Suppressor macrophage treated with lipopolysaccharide for 4 hours (primary cell): ENCODE measurements at regions not wholly inside any gene's neighbourhood (a gene's known extent, or its start where the extent isn't known, plus 50 kb on each side); places are given as distances from the start of the nearest gene placed in this dataset.
"Not testable (repeated sequence)": the region's sequence is repeated elsewhere in the genome, so short reads cannot be mapped to it uniquely, and the experiment has no call there.

Experiments
- DNase-seq: peaks from one replicate; pipeline ENCODE4 v3.0.0-alpha.2; 2020

- no peak for DNase-seq
These were observed 188.9 kb upstream of the DDX53 start for GRCh38 chrX:22810876-22811275.

- no peak for DNase-seq
These were observed 181.7 kb upstream of the DDX53 start for GRCh38 chrX:22818061-22818460.

- no peak for DNase-seq
These were observed 144.1 kb upstream of the DDX53 start for GRCh38 chrX:22855693-22856092.

- no peak for DNase-seq
These were observed 140.1 kb upstream of the DDX53 start for GRCh38 chrX:22859642-22860041.

- not testable (repeated sequence) for DNase-seq
These were observed 133.0 kb upstream of the DDX53 start for GRCh38 chrX:22866801-22867200.

- DNase-seq, result no peak
These were observed 117.2 kb upstream of the DDX53 start for GRCh38 chrX:22882543-22882942.

- DNase-seq, result no peak
These were observed 109.9 kb upstream of the DDX53 start for GRCh38 chrX:22889819-22890218.

GRCh38 chrX:22912616-22913015 is 87.1 kb upstream of the DDX53 start:
- DNase-seq, result no peak

- no peak for DNase-seq
These were observed 76.8 kb upstream of the DDX53 start for GRCh38 chrX:22922961-22923360.

- DNase-seq, result no peak
These were observed 65.1 kb upstream of the DDX53 start for GRCh38 chrX:22934640-22935039.

GRCh38 chrX:22944945-22945344 is 54.8 kb upstream of the DDX53 start:
- no peak for DNase-seq
